Hematopoietic multipotent progenitor cell treated with erythropoietin and hydrocortisone succinate and interleukin-3 and kit ligand, for 17 days (in vitro differentiated cells): ENCODE measurements at regions not wholly inside any gene's neighbourhood (a gene's known extent, or its start where the extent isn't known, plus 50 kb on each side); places are given as distances from the start of the nearest gene placed in this dataset.
A peak's percentile ranks its signal among the peaks of the same experiment; 100 is the strongest.
"Not testable (repeated sequence)": the region's sequence is repeated elsewhere in the genome, so short reads cannot be mapped to it uniquely, and the experiment has no call there.

ENCODE experiments used
- DNase-seq: peaks from one replicate; pipeline ENCODE4 v3.0.0-alpha.2; 2015; ENCODE audit warnings: low spot score

DNA sequence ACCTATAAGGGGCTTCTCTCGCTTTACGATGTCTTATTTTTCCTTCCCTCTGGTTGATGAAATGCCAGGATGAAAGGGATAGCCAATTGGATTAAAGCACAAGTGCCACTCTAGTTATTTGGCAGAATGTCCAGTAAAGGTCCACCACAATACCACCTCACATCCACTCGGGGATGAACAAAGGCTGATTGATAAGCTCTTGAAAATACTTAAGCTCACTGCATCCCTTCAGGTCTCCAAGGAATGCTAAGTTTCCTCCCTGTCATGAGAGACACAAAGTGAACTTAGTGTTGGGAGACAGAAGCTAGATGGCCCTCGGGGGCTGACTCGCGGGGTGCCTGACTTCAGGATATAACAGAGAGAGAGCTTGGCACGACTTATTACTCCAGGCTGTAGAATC is 185.9 kb upstream of the ZNF644 start:
- DNase-seq, result not testable (repeated sequence)

DNA sequence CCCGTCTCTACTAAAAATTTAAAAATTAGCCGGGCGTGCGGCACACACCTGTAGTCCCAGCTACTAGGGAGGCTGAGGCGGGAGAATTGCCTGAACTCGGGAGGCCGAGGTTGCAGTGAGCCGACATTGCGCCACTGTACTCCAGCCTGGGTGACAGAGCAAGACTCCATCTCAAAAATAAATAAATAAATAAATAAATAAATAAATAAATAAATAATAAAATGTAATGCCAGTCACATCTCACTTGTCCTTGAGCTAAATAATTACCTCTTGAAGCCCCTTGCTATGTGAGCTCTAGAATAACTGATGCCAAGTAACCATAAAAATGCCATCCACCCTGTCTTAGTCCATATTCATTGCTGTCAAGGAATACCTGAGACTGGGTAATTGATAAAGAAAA is 182.3 kb upstream of the ZNF644 start:
- not testable (repeated sequence) for DNase-seq

DNA sequence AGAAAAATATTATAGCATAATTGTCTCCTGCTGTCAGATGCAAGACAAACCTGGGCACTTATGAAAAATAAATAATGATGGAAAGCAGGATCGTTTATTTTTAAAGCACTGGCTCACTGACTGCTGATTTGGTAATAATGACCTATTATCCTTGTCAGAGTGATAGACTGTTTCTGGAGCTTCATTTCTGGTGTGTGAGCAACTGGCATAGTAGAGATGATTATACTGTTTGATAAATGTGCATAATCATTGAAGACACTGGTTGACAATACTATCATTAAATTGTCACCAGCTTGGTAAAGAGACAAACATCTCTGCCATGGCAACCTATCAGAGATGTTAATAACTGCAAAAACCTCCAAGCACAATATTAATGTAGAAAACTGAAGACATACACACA is 179.9 kb upstream of the ZNF644 start:
- no peak for DNase-seq

- DNase-seq, result no peak
Observed at GRCh38 chr1:91201176-91201575, 179.3 kb upstream of the ZNF644 start.

- no peak for DNase-seq
Observed at GRCh38 chr1:91200675-91201074, 178.8 kb upstream of the ZNF644 start.

DNA sequence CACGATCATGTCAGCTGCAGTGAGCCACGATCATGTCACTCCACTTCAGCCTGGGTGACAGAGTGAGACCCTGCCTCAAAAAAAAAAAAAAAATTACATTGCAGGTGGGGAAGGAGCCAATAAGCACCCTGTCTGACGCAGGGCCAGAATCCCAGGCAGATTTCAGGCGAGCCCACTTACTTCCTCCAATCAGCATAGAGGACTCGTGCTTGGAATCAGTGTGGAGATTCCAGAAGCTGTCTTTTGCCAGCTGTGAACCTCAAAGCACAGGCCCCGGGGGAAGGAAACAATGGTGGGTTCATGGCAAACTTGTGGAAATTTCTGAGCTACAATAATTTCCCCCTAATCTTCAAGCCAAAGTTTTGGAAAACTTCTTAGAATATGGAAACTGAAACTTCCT is 178.2 kb upstream of the ZNF644 start:
- DNase-seq, result no peak

GRCh38 chr1:91190996-91191395 is 169.2 kb upstream of the ZNF644 start:
- DNase-seq, result no peak

DNA sequence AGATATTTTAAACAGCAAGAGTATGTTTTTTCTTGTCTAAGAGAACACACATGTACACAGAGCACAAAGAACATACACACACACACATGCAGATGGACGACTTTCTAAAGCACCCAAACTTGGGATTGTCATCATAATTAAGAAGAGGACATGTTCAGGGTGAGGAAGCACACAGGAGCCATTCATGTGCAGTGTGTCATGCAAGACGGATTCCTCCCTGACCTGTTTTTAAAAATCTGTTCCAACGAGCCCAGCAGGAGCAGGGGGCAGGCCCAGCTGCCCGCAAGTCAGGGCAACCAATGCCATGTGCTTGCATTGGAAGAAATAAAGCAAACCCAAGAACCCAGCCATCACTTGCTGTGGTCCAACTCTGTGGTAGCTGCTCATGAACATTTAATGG is 167.3 kb upstream of the ZNF644 start:
- no peak for DNase-seq

- DNase-seq, result not testable (repeated sequence)
Observed at GRCh38 chr1:91182807-91183206, 161.0 kb upstream of the ZNF644 start.

GRCh38 chr1:91176250-91176649 is 154.4 kb upstream of the ZNF644 start:
- DNase-seq, result no peak

DNA sequence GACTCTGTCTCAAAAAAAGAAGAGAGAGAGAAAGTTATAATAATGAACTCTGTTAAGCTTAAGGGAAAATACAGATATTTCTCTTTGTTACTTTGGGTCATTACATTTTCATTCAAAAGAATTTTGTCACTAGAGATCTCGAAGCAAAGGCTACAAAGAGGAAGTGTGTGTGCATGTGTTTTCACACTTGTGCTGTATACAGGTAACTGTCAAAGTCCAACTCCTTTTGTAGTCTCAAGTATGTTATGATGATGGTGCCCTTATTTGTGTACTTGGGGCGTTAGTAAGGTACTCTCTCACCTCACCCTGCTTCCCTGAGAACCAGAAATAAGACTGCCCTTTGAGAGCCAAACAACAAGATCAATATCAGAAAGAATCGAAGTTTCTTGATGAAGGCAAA is 152.9 kb upstream of the ZNF644 start:
- DNase-seq, result no peak

DNA sequence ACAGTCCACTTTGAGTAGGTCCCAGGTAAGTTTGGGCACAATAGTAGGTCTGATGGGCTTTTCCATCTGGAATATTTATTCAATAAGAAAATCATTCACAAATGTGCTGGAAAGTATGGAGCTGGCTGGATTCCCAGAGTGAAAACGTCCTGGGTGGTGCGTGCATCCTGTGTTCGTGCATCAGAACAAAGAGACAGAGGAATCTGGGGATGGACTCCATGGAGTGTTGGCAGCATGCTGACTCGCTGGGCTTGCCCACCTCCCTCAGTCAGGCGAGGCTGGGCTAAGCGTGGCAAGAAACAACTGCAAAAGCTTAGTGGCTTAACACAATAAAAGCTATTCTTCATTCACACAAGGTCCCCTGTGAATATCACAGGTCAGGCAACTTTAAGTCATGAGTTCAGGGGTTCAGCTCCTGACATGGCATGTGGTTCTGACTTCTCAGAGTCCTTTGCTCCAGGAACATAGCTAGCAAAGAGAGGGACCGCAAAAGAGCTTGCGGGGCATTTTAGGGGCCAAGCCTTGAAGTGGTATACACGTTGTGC is 151.6 kb upstream of the ZNF644 start:
- no peak for DNase-seq

- DNase-seq, result no peak
Observed at GRCh38 chr1:91172541-91172940, 150.7 kb upstream of the ZNF644 start.

DNA sequence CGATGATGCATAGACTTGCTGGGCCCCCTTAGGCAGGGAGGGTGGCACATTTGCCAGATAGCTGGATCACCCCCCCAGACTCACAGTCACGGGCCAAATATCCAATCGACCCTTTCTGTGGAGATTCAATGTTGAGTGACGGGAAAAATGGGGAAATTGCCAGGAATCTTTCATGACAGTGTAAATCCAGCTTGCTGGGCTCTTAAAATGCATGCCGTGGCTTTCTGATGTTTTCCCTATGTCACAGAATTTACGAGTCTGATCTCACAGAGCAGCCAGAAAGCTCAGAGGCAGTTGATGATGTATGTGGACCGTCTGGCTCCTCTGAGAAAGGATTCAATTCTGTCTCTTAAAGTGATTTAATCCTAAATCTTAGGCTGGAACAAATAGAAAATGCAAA is 150.1 kb upstream of the ZNF644 start:
- no peak for DNase-seq

- no peak for DNase-seq
Observed at GRCh38 chr1:91170571-91170970, 148.7 kb upstream of the ZNF644 start.

DNA sequence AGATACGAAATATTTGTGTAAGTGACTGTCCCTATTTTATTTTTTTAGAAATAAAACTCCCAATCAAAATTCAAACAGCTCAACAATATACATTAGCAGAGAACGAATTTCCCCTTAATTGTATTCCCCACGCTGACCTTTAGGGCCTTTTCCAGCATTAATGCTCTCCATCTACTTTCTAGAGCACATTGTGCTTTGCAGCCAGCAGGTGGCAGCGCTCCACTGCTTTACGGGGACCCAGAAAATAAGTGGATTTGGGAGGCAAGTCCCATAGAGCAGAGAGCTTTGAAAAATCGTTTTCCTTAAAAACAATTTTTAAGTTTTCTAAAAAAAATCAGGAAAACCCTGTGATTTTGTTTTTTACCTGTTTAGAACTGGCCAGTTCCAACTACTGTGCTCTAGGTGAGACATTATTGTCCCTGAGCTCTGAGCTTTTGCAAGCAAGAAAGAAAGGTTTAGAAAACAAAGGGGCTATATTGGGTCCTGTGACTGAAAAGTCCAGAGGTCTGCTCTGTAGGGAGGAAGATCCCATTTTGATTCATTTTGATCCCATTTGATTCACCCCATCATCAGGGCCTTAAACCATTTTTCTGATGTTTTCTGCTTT is 144.4 kb upstream of the ZNF644 start:
- DNase-seq, result peak; percentile 23

DNA sequence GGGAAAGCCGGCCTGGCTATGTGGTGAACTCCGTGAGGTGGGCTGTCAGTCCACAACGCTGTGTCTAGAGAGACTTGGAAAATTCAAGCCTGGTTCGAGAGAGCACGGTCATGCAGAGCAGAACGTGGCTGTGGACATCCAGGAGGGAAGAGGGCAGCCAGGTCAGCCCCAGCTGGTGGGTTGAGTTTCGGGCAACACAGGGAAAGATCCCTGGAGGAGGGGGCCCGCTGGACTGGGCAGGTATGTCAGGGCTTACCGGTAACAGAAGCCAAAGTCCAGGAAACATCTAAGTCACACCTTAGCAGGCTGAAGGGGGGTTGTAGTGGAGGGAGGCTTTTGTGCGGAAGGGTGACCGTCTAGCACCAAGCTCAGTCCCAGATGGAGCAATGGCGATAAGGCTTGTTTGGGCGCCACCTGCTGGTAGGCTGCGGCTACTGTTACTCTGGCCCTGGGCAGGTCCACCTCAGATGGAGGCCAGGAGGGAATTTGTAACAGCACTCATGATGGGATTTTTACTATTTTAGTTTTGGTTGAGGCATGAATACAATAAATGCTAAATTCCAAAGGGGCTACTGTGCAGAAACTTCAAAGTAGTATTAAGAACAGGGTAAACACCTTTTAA is 143.3 kb upstream of the ZNF644 start:
- peak; percentile 60 for DNase-seq

DNA sequence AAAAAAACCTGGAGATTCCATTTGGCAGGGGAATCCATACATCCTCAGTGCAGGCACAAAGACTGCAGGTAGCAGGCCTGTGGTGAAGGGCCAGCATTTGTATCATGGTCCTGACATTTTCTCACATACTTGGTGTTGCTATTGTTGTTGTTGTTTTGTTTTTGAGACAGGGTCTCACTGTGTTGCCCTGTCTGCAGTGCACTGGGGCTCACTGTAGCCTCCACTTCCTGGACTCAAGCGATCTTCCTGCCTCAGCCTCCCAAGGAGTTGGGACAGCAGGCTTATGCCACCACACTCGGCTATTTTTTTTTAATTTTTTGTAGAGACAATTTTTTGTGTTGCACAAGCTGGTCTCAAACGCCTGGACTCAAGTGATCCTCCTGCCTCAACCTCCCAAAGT is 140.8 kb upstream of the ZNF644 start:
- DNase-seq, result no peak

DNA sequence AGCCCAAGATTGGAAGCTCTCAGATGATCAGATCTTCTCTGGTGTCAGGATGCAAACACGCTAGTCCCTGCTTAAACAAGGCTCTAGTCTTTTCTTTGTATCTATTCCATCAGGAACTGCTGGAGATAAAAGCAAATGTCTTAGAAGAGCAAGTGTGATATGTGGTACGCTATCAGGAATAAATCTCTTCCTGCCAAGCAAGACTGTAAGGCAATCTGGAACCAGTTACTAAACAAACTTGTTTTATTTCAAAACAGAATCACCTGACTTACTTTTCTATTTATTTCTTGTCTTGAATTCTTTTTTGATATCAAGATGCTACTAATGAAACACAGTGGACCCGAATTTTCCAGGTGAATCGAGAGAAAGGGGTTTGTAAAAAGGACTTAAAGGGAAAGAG is 139.9 kb upstream of the ZNF644 start:
- DNase-seq, result no peak

GRCh38 chr1:91161166-91161565 is 139.3 kb upstream of the ZNF644 start:
- DNase-seq, result no peak

- no peak for DNase-seq
Observed at GRCh38 chr1:91160363-91161075, 138.7 kb upstream of the ZNF644 start.

GRCh38 chr1:91153341-91153740 is 131.5 kb upstream of the ZNF644 start:
- no peak for DNase-seq

GRCh38 chr1:91152331-91152730 is 130.5 kb upstream of the ZNF644 start:
- DNase-seq, result no peak
